K562 (cell line): ENCODE measurements at regions not wholly inside any gene's neighbourhood (a gene's known extent, or its start where the extent isn't known, plus 50 kb on each side); places are given as distances from the start of the nearest gene placed in this dataset.

ENCODE experiments used
- ATAC-seq: fragments of 200-7000 bp; cut with Tn5 transposase; 3 replicates; pipeline ENCODE4 v1.9.1; 2020; ENCODE audit warnings: moderate library complexity
- BruUV-seq: library from RNA; stranded (reverse); fragments of 400-500 nt; replicated peaks from 2 replicates; lab custom pipeline; 2021; lab: Mats Ljungman, UMichigan
- CTCF ChIA-PET: fragments of 300-600 bp; formaldehyde crosslinking; extraction: SDS; loops from one replicate; lab custom pipeline; 2021; ENCODE audit warnings: low intra/inter-chr PET ratio; lab: Yijun Ruan, JAX
- POLR2A ChIA-PET: fragments of 300-600, 350-650 bp; sonication (Branson Sonifier 250); formaldehyde crosslinking; extraction: SDS; loops from one replicate; lab custom pipeline; 2021; ENCODE audit warnings: antibody characterized with exemption, inconsistent platforms; lab: Yijun Ruan, JAX
- DNase-seq, 4 experiments: peaks; one replicate each; pipeline versions ENCODE4 v3.0.0 to v3.0.0-alpha.2; 2011 to 2018; ENCODE audit warnings: low spot score in 3 of 4, mixed read lengths in 3 of 4; ENCODE audit errors: extremely low read depth in 1 of 4
- FAIRE-seq: peaks from 2 replicates; lab custom pipeline; 2011; peaks lifted over from hg19 to GRCh38; lab: Jason Lieb, UNC
- H2AFZ ChIP-seq: 2 replicates; pipeline ENCODE4 v1.6.0; 2011; ENCODE audit warnings: low read depth, low read length, control low read depth, inconsistent platforms
- H3K27ac ChIP-seq: fragments of 200-600 bp; 3 replicates; pipeline ENCODE4 v1.8.0; 2011; ENCODE audit warnings: low read depth, mild to moderate bottlenecking, control low read depth, inconsistent platforms, low read length, moderate library complexity, mixed read lengths; ENCODE audit errors: extremely low read depth
- H3K27me3 ChIP-seq, 2 experiments: fragments of 300-600 bp in 1 of 2; 2 replicates in 1 of 2; 3 replicates in 1 of 2; pipeline versions ENCODE4 v1.6.0 to v1.8.0; 2011; ENCODE audit warnings: inconsistent platforms in 2 of 2, low read length in 2 of 2, mild to moderate bottlenecking in 1 of 2, mixed read lengths in 1 of 2, moderate library complexity in 1 of 2; ENCODE audit not compliant: control insufficient read depth in 2 of 2, insufficient read depth in 2 of 2
- H3K36me3 ChIP-seq: fragments of 300-600 bp; 3 replicates; pipeline ENCODE4 v1.8.0; 2011; ENCODE audit warnings: mild to moderate bottlenecking, low read length, inconsistent platforms; ENCODE audit not compliant: control insufficient read depth, insufficient read depth
- H3K4me1 ChIP-seq, 2 experiments: fragments of 200-600 bp in 1 of 2; replicated peaks in 1 of 2; 2 replicates in 1 of 2; 3 replicates in 1 of 2; pipeline versions ENCODE4 v1.5.1 to v1.8.0; 2011; ENCODE audit warnings: inconsistent platforms in 2 of 2, low read length in 2 of 2, mild to moderate bottlenecking in 1 of 2, mixed read lengths in 1 of 2, moderate library complexity in 1 of 2; ENCODE audit not compliant: control insufficient read depth in 2 of 2, insufficient read depth in 2 of 2
- H3K4me2 ChIP-seq: 2 replicates; pipeline ENCODE4 v1.6.1; 2011; ENCODE audit warnings: low read length, control low read depth, inconsistent platforms, mixed read lengths; ENCODE audit not compliant: insufficient read depth
- H3K4me3 ChIP-seq: fragments of 200-600 bp; sonication (generic), shearing (Covaris generic); 2 replicates; pipeline ENCODE4 v1.5.1; 2016; ENCODE audit warnings: control low read depth, inconsistent platforms
- H3K79me2 ChIP-seq: fragments of 200-600 bp; 3 replicates; pipeline ENCODE4 v1.8.0; 2011; ENCODE audit warnings: low read length, inconsistent platforms; ENCODE audit not compliant: control insufficient read depth, insufficient read depth
- H3K9ac ChIP-seq, 2 experiments: 2 replicates each; pipeline versions ENCODE4 v1.6.0 to v1.6.1; 2011; ENCODE audit warnings: low read depth in 2 of 2, low read length in 2 of 2, control low read depth in 1 of 2, inconsistent platforms in 1 of 2, mild to moderate bottlenecking in 1 of 2, mixed read lengths in 1 of 2; ENCODE audit not compliant: insufficient read depth in 1 of 2
- H3K9me1 ChIP-seq: one replicate; pipeline ENCODE4 v1.6.0; 2011; ENCODE audit warnings: inconsistent platforms, mild to moderate bottlenecking, low read length, moderate library complexity; ENCODE audit not compliant: control insufficient read depth, insufficient read depth
- H3K9me3 ChIP-seq: replicated peaks from 2 replicates; pipeline ENCODE4 v1.5.1; 2011; ENCODE audit warnings: low read depth, low read length, inconsistent platforms; ENCODE audit not compliant: control insufficient read depth, insufficient read depth
- H4K20me1 ChIP-seq: replicated peaks from 2 replicates; pipeline ENCODE4 v1.6.1; 2011; ENCODE audit warnings: low read length, inconsistent platforms, mixed read lengths; ENCODE audit not compliant: control insufficient read depth, insufficient read depth
- ARHGAP35 ChIP-seq: fragments of 450-650 bp; IDR thresholded peaks from 2 replicates; pipeline ENCODE4 v1.6.1; 2018; ENCODE audit not compliant: partially characterized antibody
- COPS2 ChIP-seq: fragments of 450-650 bp; conservative IDR thresholded peaks from 2 replicates; pipeline ENCODE4 v1.6.1; 2016; ENCODE audit warnings: mild to moderate bottlenecking, moderate library complexity
- ELF2 ChIP-seq: fragments of 250-450 bp; sonication (Bioruptor Pico); IDR thresholded peaks from 2 replicates; pipeline ENCODE4 v1.5.0; 2021; ENCODE audit warnings: mild to moderate bottlenecking
- GABPB2 ChIP-seq: fragments of 250-450 bp; sonication (Bioruptor Pico); conservative IDR thresholded peaks from 2 replicates; pipeline ENCODE4 v1.5.1; 2021; ENCODE audit warnings: mild to moderate bottlenecking
- HCFC1 ChIP-seq: IDR thresholded peaks from 2 replicates; pipeline ENCODE4 v1.6.1; 2012; ENCODE audit warnings: low read depth, low read length, improper control_type of control experiment
- MTF1 ChIP-seq: fragments of 250-450 bp; sonication (Bioruptor Pico); IDR thresholded peaks from 2 replicates; pipeline ENCODE4 v1.9.0; 2021; ENCODE audit warnings: moderate library complexity, mild to moderate bottlenecking, inconsistent platforms, borderline replicate concordance
- PCBP2 ChIP-seq: fragments of 200-400 bp; formaldehyde crosslinking; IDR thresholded peaks from 2 replicates; pipeline ENCODE4 v1.6.1; 2018; ENCODE audit warnings: low read length, low read depth, mild to moderate bottlenecking, moderate library complexity; ENCODE audit not compliant: poor library complexity, severe bottlenecking
- RFX5 ChIP-seq: IDR thresholded peaks from 2 replicates; pipeline ENCODE4 v1.6.1; 2011; ENCODE audit warnings: low read depth, mild to moderate bottlenecking, improper control_type of control experiment, low read length
- TCFL5 ChIP-seq: fragments of 250-450 bp; sonication (Bioruptor Pico); conservative IDR thresholded peaks from 2 replicates; pipeline ENCODE4 v1.6.1; 2021; ENCODE audit warnings: mild to moderate bottlenecking, moderate library complexity, matching md5 sums
- THRAP3 ChIP-seq: fragments of 450-650 bp; IDR thresholded peaks from 2 replicates; pipeline ENCODE4 v1.6.1; 2016; ENCODE audit warnings: mild to moderate bottlenecking, inconsistent platforms, borderline replicate concordance
- WHSC1 ChIP-seq: IDR thresholded peaks from one replicate; pipeline ENCODE4 v1.6.1; 2012; ENCODE audit warnings: low read length, control low read depth, inconsistent platforms
- ZBTB1 ChIP-seq: sonication (generic); formaldehyde crosslinking; IDR thresholded peaks from 2 replicates; pipeline ENCODE4 v1.8.1; 2023; ENCODE audit warnings: missing genetic modification reagents, low read depth, mild to moderate bottlenecking, borderline replicate concordance
- ZFP30 ChIP-seq: fragments of 250-450 bp; sonication (Bioruptor Pico); IDR thresholded peaks from 2 replicates; pipeline ENCODE4 v1.8.0; 2022; ENCODE audit warnings: moderate library complexity, mild to moderate bottlenecking, inconsistent platforms, borderline replicate concordance
- ZNF277 ChIP-seq: fragments of 250-450 bp; sonication (Bioruptor Pico); IDR thresholded peaks from 2 replicates; pipeline ENCODE4 v1.8.0; 2022; ENCODE audit warnings: inconsistent platforms, mild to moderate bottlenecking, moderate library complexity, borderline replicate concordance
- ZNF511 ChIP-seq: sonication (generic); formaldehyde crosslinking; IDR thresholded peaks from 2 replicates; pipeline ENCODE4 v1.8.0; 2022; ENCODE audit warnings: mild to moderate bottlenecking, missing genetic modification reagents
- ZNF696 ChIP-seq: fragments of 250-450 bp; sonication (Bioruptor Pico); conservative IDR thresholded peaks from 2 replicates; pipeline ENCODE4 v1.4.0; 2020; ENCODE audit warnings: mild to moderate bottlenecking, moderate library complexity
- WGBS: fragments of 100-300 bp; shearing (Covaris generic); methylation state at CpG from one replicate; pipeline ENCODE4 v1.1.6; 2016; ENCODE audit warnings: low coverage, mixed read lengths; ENCODE audit not compliant: insufficient coverage; ENCODE audit errors: missing lambda C conversion rate; 5-methylcytosine and 5-hydroxymethylcytosine counted together
- in situ Hi-C: fragments of 300-500 bp; cut with MboI; formaldehyde crosslinking; loops from 4 replicates; pipeline ENCODE4 v1.15.0; 2018; ENCODE audit warnings: inconsistent platforms, mixed read lengths
- intact Hi-C: fragments of 100-400 bp; cut with micrococcal nuclease; formaldehyde crosslinking; loops from 2 replicates; pipeline ENCODE4 v1.14.2; 2022
- TF ChIP-seq, protein P1 (sequence below): fragments of 250-450 bp; sonication (Bioruptor Pico); IDR thresholded peaks from 2 replicates; pipeline ENCODE4 v1.8.0; 2021; ENCODE audit warnings: moderate library complexity, mild to moderate bottlenecking, inconsistent platforms
- TF ChIP-seq, protein P2 (sequence below): fragments of 150-350 bp; conservative IDR thresholded peaks from 2 replicates; pipeline ENCODE4 v1.6.1; 2014; ENCODE audit warnings: low read length

- TF ChIP-seq ZFP30: no peak
- TF ChIP-seq, protein P1, sequence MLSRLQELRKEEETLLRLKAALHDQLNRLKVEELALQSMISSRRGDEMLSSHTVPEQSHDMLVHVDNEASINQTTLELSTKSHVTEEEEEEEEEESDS (CRISPR knock-in tag): no peak
- no peak for TF ChIP-seq THRAP3
- TF ChIP-seq RFX5: no peak
- no peak for TF ChIP-seq PCBP2
- TF ChIP-seq ZNF696 (CRISPR knock-in tag): no peak
- TF ChIP-seq, protein P2, sequence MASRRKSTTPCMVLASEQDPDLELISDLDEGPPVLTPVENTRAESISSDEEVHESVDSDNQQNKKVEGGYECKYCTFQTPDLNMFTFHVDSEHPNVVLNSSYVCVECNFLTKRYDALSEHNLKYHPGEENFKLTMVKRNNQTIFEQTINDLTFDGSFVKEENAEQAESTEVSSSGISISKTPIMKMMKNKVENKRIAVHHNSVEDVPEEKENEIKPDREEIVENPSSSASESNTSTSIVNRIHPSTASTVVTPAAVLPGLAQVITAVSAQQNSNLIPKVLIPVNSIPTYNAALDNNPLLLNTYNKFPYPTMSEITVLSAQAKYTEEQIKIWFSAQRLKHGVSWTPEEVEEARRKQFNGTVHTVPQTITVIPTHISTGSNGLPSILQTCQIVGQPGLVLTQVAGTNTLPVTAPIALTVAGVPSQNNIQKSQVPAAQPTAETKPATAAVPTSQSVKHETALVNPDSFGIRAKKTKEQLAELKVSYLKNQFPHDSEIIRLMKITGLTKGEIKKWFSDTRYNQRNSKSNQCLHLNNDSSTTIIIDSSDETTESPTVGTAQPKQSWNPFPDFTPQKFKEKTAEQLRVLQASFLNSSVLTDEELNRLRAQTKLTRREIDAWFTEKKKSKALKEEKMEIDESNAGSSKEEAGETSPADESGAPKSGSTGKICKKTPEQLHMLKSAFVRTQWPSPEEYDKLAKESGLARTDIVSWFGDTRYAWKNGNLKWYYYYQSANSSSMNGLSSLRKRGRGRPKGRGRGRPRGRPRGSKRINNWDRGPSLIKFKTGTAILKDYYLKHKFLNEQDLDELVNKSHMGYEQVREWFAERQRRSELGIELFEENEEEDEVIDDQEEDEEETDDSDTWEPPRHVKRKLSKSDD: no peak
- no peak for TF ChIP-seq ARHGAP35
These were observed 983.5 kb downstream of the FAT4 start (continued) for GRCh38 chr4:126298271-126298670.

DNA sequence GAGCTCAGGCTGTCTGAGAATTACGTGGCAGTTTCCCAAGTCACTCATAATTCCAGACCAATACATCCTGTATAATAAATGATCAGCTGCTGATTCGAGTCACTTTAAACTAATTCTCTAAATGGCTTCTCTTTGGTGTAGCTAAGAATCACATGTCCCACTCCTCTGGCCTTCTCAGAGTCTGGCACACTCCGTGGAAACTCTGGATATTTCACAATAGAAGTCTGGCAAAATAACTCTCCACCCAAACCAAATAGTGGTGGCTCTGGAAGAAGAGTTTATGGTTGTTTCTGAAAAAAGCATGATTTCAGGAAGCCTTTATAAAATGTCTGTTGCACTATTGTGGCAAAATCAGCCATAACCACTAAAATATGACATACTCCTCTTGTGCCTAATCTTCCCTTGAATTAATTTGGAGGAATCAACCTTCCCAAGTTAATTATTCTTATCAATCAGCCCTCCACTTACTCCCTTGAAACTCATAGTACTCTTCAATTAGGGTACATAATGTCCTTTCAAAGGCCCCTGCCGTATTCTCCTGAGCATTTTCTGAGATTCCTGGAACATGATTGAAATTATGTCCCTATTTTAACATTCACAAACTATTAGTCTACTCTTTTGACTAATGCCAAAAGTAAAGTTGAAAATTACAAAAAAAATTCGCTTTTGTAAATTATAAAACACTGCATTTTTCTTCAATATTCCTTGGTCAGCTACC lies 991.6 kb downstream of the FAT4 start:
- POLR2A ChIA-PET: no interaction called here
- TF ChIP-seq WHSC1: no peak
- TF ChIP-seq TCFL5: no peak
- no peak for TF ChIP-seq GABPB2 (CRISPR knock-in tag)
- no peak for TF ChIP-seq ZNF277 (CRISPR knock-in tag)
- TF ChIP-seq COPS2: no peak
- TF ChIP-seq ZNF511 (CRISPR knock-in tag): no peak
- TF ChIP-seq HCFC1: no peak
- TF ChIP-seq ELF2 (CRISPR knock-in tag): no peak
- TF ChIP-seq MTF1 (CRISPR knock-in tag): no peak
- TF ChIP-seq ZBTB1 (CRISPR knock-in tag): no peak
- Histone ChIP-seq H3K36me3 (no peaks in the 10 kb centered on the region), H3K4me3 (no peak overlapping the region), H3K9me1 (no peaks in the 10 kb centered on the region), H3K9me3 (no peaks in the 10 kb centered on the region), H3K4me2 (no peak overlapping the region), H2AFZ (no peak overlapping the region), H3K79me2 (no peaks in the 10 kb centered on the region), H4K20me1 (no peaks in the 10 kb centered on the region), H3K27ac (no peak overlapping the region), H3K27me3 (no peaks in the 10 kb centered on the region), H3K4me1 (no peaks in the 10 kb centered on the region), H3K9ac (no peak overlapping the region)
- BruUV-seq: no TSS peak
- WGBS: 3% methylated on average over 5 of the region's 5 CpGs
- FAIRE-seq (no peak), DNase-seq (no peak), ATAC-seq (no peak)
- intact Hi-C loops (no loop called here), in situ Hi-C loops (no loop called here)
- CTCF ChIA-PET: no interaction called here
